HG03457 (cell line): ENCODE measurements at regions not wholly inside any gene's neighbourhood (a gene's known extent, or its start where the extent isn't known, plus 50 kb on each side); places are given as distances from the start of the nearest gene placed in this dataset.
A peak's percentile ranks its signal among the peaks of the same experiment; 100 is the strongest.
"Not testable (repeated sequence)": the region's sequence is repeated elsewhere in the genome, so short reads cannot be mapped to it uniquely, and the experiment has no call there.

Experiments
- ATAC-seq: cut with Tn5 transposase; IDR thresholded peaks from one replicate; pipeline ENCODE4 v1.9.1; 2021; ENCODE audit warnings: moderate number of reproducible peaks; ENCODE audit not compliant: unreplicated experiment

DNA sequence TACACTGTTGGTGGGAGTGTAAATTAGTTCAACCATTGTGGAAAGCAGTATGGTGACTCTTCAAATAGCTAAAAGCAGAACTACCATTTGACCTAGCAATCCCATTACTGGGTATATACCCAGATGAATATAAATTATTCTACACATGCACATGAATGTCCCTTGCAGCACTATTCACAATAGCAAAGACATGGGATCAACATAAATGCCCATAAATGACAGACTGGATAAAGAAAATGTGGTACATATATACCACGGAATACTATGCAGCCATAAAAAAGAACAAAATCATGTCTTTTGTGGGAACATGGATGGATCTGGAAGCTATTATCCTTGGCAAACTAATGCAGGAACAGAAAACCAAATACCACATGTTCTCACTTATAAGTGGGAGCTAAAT lies 282.8 kb upstream of the TGFBR2 start:
- ATAC-seq: not testable (repeated sequence)

DNA sequence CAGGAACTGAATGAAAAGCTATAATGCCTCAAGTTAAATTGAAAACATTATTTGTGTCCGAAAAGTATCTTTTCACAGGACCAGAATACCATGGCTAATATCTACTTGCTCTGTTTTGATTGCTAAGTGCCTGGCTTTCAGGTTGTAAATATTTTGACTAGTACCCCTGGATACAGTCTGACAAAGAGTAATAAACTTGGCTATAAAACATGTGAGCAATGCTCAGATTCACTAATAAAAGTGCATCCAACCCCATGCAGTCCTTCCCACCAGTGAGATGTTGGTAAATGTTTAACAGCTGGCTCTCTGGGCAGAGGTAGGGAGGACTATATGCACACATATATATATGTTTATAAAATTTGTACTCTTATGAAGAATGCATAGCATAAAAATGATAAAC lies 281.8 kb upstream of the TGFBR2 start:
- ATAC-seq: no peak

DNA sequence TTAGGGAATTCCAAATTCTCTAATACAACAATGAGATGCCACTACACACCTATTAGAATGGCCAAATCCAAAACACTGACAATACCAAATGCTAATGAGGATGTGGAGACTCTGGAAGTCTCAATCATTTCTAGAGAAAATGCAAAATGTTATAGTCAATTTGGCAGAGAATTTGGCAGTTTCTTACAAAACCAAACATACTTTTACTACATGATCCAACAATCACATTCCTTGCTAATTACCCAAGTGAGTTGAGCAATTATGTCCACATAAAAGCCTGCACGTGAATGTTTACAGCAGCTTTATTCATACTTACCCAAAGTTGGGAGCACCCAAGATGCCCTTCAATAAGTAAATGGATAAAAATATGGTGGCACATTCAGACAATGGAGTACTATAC lies 278.4 kb upstream of the TGFBR2 start:
- not testable (repeated sequence) for ATAC-seq

DNA sequence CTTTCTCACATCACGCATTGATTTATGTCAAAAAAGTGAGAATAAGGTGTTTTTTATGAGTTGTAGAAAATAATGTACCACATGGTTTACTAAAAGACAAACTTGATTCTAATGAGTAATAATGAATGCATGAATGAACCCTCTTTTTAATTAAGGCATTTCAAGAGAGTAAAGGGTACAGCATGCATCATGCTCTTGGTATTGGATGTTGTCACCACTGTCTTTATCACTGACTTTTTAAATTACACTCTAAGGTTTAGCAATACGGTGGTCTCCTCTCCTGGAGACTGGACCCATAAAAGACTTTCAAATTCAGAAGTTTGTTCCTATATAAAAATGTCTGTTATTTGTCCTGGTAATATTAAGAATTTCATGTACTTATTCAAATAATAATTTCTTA lies 277.5 kb upstream of the TGFBR2 start:
- ATAC-seq: not testable (repeated sequence)

- peak; percentile 72 for ATAC-seq
Measured at GRCh38 chr3:30331519-30331918, 274.9 kb upstream of the TGFBR2 start.

- no peak for ATAC-seq
Measured at GRCh38 chr3:30332196-30333021, 274.0 kb upstream of the TGFBR2 start.

DNA sequence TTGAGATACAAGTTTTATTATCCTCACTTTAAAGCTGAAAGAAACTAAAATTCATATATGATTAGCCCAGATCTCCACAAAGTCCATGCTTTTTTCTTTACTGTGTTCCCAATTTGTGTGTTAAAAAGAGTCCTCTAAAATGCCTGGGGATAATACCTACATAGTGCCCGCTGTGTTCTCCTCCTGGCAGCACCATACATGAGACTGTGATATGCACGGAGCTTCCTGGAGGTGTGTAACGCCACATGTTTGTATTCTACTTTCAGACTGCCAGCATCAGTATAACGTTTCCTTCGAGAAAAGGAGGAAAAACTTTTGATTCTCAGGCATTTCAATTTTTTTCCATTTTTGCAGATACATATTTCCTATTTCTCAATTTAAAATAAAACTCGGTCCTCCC lies 273.3 kb upstream of the TGFBR2 start:
- ATAC-seq: no peak

- ATAC-seq: no peak
Measured at GRCh38 chr3:30333903-30334302, 272.5 kb upstream of the TGFBR2 start.

- no peak for ATAC-seq
Measured at GRCh38 chr3:30340500-30340899, 265.9 kb upstream of the TGFBR2 start.

DNA sequence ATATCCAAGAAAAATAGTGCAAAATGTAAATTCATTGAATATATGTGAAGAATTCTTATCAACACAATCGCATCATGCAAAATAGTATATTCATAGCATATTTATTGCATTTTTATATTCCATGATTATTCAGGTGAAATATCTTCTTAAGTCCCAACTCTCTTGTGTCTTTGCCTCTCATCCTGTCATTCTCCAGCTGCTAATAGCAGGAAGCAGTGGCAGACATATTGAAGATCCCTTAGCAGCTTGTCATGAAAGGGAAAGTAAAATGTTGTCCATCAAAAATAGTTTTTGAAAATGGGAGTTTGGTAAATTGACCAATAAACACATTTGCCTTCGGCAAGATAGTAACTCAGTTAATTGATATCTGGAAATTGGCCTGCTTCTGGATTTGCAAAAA lies 265.3 kb upstream of the TGFBR2 start:
- no peak for ATAC-seq

- ATAC-seq: no peak
Measured at GRCh38 chr3:30341851-30342250, 264.6 kb upstream of the TGFBR2 start.

GRCh38 chr3:30342318-30343060 lies 263.9 kb upstream of the TGFBR2 start:
- ATAC-seq: no peak

DNA sequence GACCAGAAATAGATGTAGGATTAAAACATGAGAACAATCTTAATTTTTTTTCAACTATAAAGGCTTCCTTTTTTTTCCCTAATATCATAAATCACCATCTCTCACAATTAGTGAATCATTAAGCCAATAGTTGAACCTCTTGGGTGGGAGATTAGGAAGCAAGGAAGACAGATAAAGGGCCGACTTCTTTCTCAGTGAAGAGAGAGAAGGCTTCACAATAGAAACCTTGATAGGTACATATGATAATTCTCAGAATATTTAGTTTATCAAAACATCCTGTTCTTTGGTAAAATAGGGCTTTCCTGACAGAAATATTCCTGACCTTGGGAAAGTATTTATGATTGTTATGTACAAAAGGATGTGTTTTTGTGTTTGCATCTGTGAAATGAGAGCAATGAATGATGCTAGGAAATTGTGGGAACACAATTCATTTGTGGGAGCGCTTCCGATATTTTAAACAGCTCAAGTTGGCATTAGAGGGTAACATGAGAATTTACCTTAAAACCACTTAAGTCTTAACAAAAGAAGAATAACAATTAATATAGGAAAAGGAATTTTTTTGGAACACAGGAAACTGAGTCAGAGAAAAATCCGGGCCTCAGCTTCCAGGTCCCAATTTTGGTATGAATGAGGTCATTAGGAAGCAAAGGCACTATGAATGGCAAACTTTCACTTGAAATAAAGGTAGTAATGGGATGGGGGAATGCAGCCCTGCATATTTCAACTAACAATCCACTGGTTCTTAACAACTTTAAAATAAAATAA lies 263.2 kb upstream of the TGFBR2 start:
- no peak for ATAC-seq

- ATAC-seq: no peak
Measured at GRCh38 chr3:30343861-30344260, 262.5 kb upstream of the TGFBR2 start.

DNA sequence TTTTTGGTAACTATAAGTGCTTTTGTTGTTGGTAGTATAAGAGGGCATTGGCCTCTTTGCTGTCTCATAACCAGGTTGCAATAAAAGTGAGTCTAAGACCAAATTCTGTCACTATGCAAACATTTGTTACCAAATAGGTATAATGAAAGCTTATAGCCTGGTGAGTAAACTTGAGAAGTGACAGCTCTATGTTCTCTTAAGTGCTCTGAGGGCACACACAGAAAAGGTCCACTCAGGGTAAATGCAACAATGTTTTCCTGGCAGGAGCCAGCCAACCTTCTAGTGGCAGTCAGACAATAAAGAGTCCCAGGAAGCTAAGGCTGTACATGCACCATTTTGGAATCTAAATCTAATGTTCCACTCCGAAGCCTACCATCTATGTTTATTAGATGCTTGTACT lies 262.1 kb upstream of the TGFBR2 start:
- no peak for ATAC-seq

- ATAC-seq: no peak
Measured at GRCh38 chr3:30346933-30347320, 259.5 kb upstream of the TGFBR2 start.

- ATAC-seq: peak; percentile 82
Measured at GRCh38 chr3:30347679-30348216, 258.7 kb upstream of the TGFBR2 start.

DNA sequence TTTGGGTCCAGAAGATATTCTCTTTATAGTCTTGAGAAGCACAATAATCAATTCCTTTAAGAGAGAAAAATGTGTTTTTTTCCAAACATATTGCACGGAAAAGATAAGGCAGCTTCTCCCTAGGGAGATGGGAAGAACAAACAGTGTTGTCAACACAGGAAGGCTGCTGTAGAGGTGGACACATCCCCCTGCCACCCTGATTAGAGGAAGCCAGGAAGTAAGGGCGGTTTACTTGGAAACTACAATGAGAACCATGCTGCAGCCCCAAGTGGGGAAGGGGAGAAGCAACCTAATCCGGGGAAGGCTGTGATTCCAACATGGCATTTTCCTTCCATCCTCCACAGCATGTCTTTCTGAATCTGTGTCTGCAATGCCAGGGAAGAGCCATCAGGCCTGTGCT lies 256.9 kb upstream of the TGFBR2 start:
- no peak for ATAC-seq

- no peak for ATAC-seq
Measured at GRCh38 chr3:30350011-30350410, 256.4 kb upstream of the TGFBR2 start.

DNA sequence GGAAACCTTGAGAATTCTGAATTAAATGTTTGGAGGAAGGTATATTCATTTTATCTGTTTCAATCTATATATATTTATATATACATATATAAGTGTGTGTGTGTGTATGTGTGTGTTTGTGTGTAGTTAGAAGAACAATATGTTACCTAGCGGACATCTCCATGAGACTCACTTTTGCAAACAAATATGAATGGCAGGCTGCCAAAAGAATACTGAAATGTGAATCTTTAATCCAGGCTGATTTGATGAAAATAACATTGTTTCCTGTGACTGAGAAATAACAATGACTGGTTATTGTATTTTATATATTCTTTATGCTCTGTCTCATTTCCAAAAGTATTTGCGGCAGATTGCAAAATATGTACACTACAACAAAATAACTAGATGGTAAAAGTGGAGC lies 255.5 kb upstream of the TGFBR2 start:
- no peak for ATAC-seq
